ENCODE measurements at regions not wholly inside any gene's neighbourhood (a gene's known extent, or its start where the extent isn't known, plus 50 kb on each side); places are given as distances from the start of the nearest gene placed in this dataset.

GRCh38 chr6:166751051-166751595 lies 124.1 kb upstream of the RPS6KA2 start:
- no peak for TF ChIP-seq GATA3 (IDR thresholded peaks at IDR 0.05; ENCODE audit: low read depth, low read length)
- TF ChIP-seq GATA2 (IDR thresholded peaks at IDR 0.05; ENCODE audit: low read depth, low read length) = no peak
